Smooth muscle cell (in vitro differentiated cells): ENCODE measurements at regions not wholly inside any gene's neighbourhood (a gene's known extent, or its start where the extent isn't known, plus 50 kb on each side); places are given as distances from the start of the nearest gene placed in this dataset.

Experiments
- DNase-seq: peaks from one replicate; lab custom pipeline; 2025; ENCODE audit not compliant: unreplicated experiment; lab: John Stamatoyannopoulos, UW
- H2AFZ ChIP-seq: fragments of 200-600 bp; sonication (generic); 2 replicates; pipeline ENCODE4 v1.6.0; 2016; ENCODE audit warnings: antibody characterized with exemption, low read depth, mild to moderate bottlenecking
- H3F3A ChIP-seq: fragments of 200-600 bp; sonication (generic); 2 replicates; pipeline ENCODE4 v1.6.0; 2017; ENCODE audit warnings: antibody characterized with exemption, low read depth
- H3K27ac ChIP-seq: fragments of 200-600 bp; sonication (generic); 2 replicates; pipeline ENCODE4 v1.5.1; 2016; ENCODE audit warnings: low read depth, mild to moderate bottlenecking
- H3K27me3 ChIP-seq: fragments of 200-600 bp; sonication (generic); 2 replicates; pipeline ENCODE4 v1.6.1; 2016; ENCODE audit warnings: low read depth, mild to moderate bottlenecking
- H3K36me3 ChIP-seq: fragments of 200-600 bp; sonication (generic); 2 replicates; pipeline ENCODE4 v1.5.1; 2016; ENCODE audit warnings: low read depth
- H3K4me1 ChIP-seq: fragments of 200-600 bp; sonication (generic); 2 replicates; pipeline ENCODE4 v1.5.1; 2016; ENCODE audit warnings: low read depth
- H3K4me2 ChIP-seq: fragments of 200-600 bp; sonication (generic); 2 replicates; pipeline ENCODE4 v1.6.0; 2016; ENCODE audit warnings: mild to moderate bottlenecking
- H3K4me3 ChIP-seq: fragments of 200-600 bp; sonication (generic); 2 replicates; pipeline ENCODE4 v1.5.1; 2016; ENCODE audit warnings: mild to moderate bottlenecking
- H3K79me2 ChIP-seq: fragments of 200-600 bp; sonication (generic); 2 replicates; pipeline ENCODE4 v1.6.0; 2016; ENCODE audit warnings: low read depth, mild to moderate bottlenecking
- H3K9ac ChIP-seq: fragments of 200-600 bp; sonication (generic); 2 replicates; pipeline ENCODE4 v1.6.0; 2016; ENCODE audit warnings: low read depth
- H3K9me3 ChIP-seq: fragments of 200-600 bp; sonication (generic); replicated peaks from 2 replicates; pipeline ENCODE4 v1.5.1; 2016; ENCODE audit warnings: low read depth
- H4K20me1 ChIP-seq: fragments of 200-600 bp; sonication (generic); 2 replicates; pipeline ENCODE4 v1.6.0; 2016; ENCODE audit warnings: low read depth
- CTCF ChIP-seq: fragments of 200-600 bp; sonication (generic); IDR thresholded peaks from 2 replicates; pipeline ENCODE4 v1.5.1; 2017; ENCODE audit warnings: borderline replicate concordance, mild to moderate bottlenecking, antibody characterized with exemption; ENCODE audit not compliant: insufficient read depth, poor library complexity, severe bottlenecking
- WGBS: methylation state at CpG from one replicate; pipeline ENCODE4 v1.1.7; 2016; ENCODE audit warnings: low lambda C conversion rate; 5-methylcytosine and 5-hydroxymethylcytosine counted together

- Histone ChIP-seq H4K20me1 (no peaks in the 10 kb centered on the region), H3K4me1 (peaks cover 15% of the 10 kb centered on the region), H3K27me3 (peaks cover 23% of the 10 kb centered on the region), H2AFZ (no peak overlapping the region), H3K27ac (no peak overlapping the region), H3K9ac (no peak overlapping the region), H3K4me2 (no peak overlapping the region), H3F3A (no peaks in the 10 kb centered on the region), H3K4me3 (no peak overlapping the region), H3K9me3 (no peaks in the 10 kb centered on the region), H3K36me3 (no peaks in the 10 kb centered on the region), H3K79me2 (no peaks in the 10 kb centered on the region)
- DNase-seq: no peak
- TF ChIP-seq CTCF: no peak
- 33% methylated on average over 7 of the region's 7 CpGs for WGBS
These were observed 258.9 kb downstream of the CYRIA start for GRCh38 chr2:16406496-16407289.

- Histone ChIP-seq H4K20me1 (no peaks in the 10 kb centered on the region), H3K4me1 (peaks cover 15% of the 10 kb centered on the region), H3K79me2 (no peaks in the 10 kb centered on the region), H3K9me3 (no peaks in the 10 kb centered on the region), H3K9ac (no peak overlapping the region), H3K4me3 (no peak overlapping the region), H2AFZ (no peak overlapping the region), H3K27ac (no peak overlapping the region), H3K27me3 (peaks cover 23% of the 10 kb centered on the region), H3K4me2 (no peak overlapping the region), H3K36me3 (no peaks in the 10 kb centered on the region), H3F3A (no peaks in the 10 kb centered on the region)
- no peak for TF ChIP-seq CTCF
- WGBS: 75% methylated on average over 3 of the region's 3 CpGs
- no peak for DNase-seq
These were observed 260.1 kb downstream of the CYRIA start for GRCh38 chr2:16405551-16405950.

- H3K4me2 ChIP-seq: no peak overlapping the region
- no peaks in the 10 kb centered on the region for H3K79me2 ChIP-seq
- peaks cover 23% of the 10 kb centered on the region for H3K27me3 ChIP-seq
- no peak overlapping the region for H3K9ac ChIP-seq
- no peaks in the 10 kb centered on the region for H3F3A ChIP-seq
- H3K4me3 ChIP-seq: no peak overlapping the region
- no peak for DNase-seq
- WGBS: 82% methylated on average over 5 of the region's 5 CpGs
- no peaks in the 10 kb centered on the region for H3K36me3 ChIP-seq
- no peaks in the 10 kb centered on the region for H3K9me3 ChIP-seq
- H2AFZ ChIP-seq: no peak overlapping the region
- peaks cover 15% of the 10 kb centered on the region for H3K4me1 ChIP-seq
- no peak overlapping the region for H3K27ac ChIP-seq
- no peaks in the 10 kb centered on the region for H4K20me1 ChIP-seq
- no peak for TF ChIP-seq CTCF
These were observed 260.9 kb downstream of the CYRIA start for GRCh38 chr2:16404551-16405300.
